HUES6 (cell line): ENCODE measurements at regions not wholly inside any gene's neighbourhood (a gene's known extent, or its start where the extent isn't known, plus 50 kb on each side); places are given as distances from the start of the nearest gene placed in this dataset.
A peak's percentile ranks its signal among the peaks of the same experiment; 100 is the strongest.

Experiments used
- H3K27ac ChIP-seq: 2 replicates; pipeline ENCODE4 v1.7.0; 2013; ENCODE audit warnings: low read depth, mild to moderate bottlenecking, low read length, inconsistent platforms
- H3K27me3 ChIP-seq: 2 replicates; pipeline ENCODE4 v1.6.1; 2013; ENCODE audit warnings: low read length; ENCODE audit not compliant: control insufficient read depth, insufficient read depth
- H3K36me3 ChIP-seq: 2 replicates; pipeline ENCODE4 v1.6.1; 2013; ENCODE audit warnings: low read length; ENCODE audit not compliant: control insufficient read depth, insufficient read depth
- H3K4me1 ChIP-seq: 2 replicates; pipeline ENCODE4 v1.6.1; 2013; ENCODE audit warnings: low read length; ENCODE audit not compliant: control insufficient read depth, insufficient read depth
- H3K4me3 ChIP-seq: 2 replicates; pipeline ENCODE4 v1.5.1; 2013; ENCODE audit warnings: low read depth, low read length
- H3K9ac ChIP-seq: one replicate; pipeline ENCODE4 v1.6.1; 2013; ENCODE audit warnings: mild to moderate bottlenecking, low read length
- H3K9me3 ChIP-seq: 2 replicates; pipeline ENCODE4 v1.6.1; 2013; ENCODE audit warnings: low read depth, low read length; ENCODE audit not compliant: control insufficient read depth, insufficient read depth

DNA sequence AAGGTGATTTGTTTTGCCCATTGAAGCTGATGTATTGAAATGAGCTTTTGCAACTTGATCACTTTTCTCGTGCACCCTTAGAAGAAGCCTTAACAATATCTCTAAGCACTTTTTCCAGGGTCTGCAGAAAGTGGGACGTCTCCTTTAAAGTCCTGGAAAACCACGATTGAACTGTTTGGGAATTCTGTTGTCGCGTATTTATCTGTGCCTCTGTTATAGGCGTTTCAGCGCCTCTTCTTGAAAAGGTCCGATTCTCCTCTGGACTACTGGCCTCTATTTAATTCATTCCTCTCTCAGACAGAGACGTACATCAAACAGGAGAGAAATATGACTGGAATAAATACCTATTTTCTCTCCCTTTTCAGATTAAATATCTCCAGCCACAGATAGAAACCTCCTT lies 262.4 kb upstream of the PSMD7 start:
- Histone ChIP-seq H3K4me3 (no peak overlapping the region), H3K4me1 (peaks cover 54% of the 10 kb centered on the region), H3K27me3 (no peaks in the 10 kb centered on the region), H3K9me3 (no peaks in the 10 kb centered on the region), H3K9ac (no peak overlapping the region), H3K36me3 (no peaks in the 10 kb centered on the region), H3K27ac (no peak overlapping the region)

DNA sequence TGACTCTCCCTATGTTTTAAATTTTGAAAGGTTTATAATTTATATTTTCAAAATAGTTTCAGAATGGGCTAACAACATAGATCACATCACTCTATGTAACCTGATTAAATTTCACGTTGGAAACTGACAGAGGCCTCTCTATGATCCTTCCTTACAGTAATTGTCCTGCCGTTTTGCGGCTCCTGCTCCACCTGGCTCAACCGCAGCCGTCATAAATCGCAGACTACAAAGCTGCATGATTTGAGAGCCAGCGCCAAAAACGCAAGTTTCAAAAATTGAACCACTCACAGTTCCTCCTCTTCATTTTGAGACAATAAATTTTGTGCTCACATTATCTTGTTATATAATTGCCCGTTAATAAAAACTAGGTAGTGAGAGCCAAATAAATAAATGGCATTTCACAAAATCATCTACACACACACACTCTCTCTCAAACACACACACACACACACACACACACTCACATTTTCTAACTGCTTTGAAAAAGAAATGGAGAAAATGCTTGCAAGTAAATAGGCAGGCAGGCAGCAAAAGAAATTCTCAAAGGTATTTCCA lies 263.1 kb upstream of the PSMD7 start:
- no peaks in the 10 kb centered on the region for H3K9me3 ChIP-seq
- H3K27ac ChIP-seq, result no peak overlapping the region
- no peak overlapping the region for H3K9ac ChIP-seq
- no peaks in the 10 kb centered on the region for H3K27me3 ChIP-seq
- peaks cover 61% of the 10 kb centered on the region for H3K4me1 ChIP-seq
- no peak overlapping the region for H3K4me3 ChIP-seq
- no peaks in the 10 kb centered on the region for H3K36me3 ChIP-seq

DNA sequence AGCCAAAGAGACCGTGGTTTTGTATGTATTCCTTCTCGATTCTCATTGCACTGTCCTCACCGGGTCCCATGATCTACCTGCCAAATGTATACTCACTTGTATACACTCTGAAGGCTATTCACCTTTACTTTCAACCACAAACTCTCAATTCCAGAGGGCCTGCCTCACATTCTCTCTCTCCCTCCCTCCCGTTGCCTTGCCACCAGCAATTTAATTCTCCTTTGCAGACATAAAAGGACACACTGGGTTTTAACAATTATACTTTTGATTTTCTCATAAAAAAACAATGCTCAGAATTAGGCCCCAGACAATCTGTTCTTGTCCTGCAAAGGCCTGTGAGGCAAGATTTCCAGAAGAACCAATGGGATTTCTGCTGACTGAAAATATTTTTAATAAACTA lies 265.1 kb upstream of the PSMD7 start:
- Histone ChIP-seq H3K36me3 (no peaks in the 10 kb centered on the region), H3K4me3 (no peak overlapping the region), H3K27ac (no peak overlapping the region), H3K4me1 (peaks cover 70% of the 10 kb centered on the region), H3K9ac (no peak overlapping the region), H3K9me3 (no peaks in the 10 kb centered on the region), H3K27me3 (no peaks in the 10 kb centered on the region)

DNA sequence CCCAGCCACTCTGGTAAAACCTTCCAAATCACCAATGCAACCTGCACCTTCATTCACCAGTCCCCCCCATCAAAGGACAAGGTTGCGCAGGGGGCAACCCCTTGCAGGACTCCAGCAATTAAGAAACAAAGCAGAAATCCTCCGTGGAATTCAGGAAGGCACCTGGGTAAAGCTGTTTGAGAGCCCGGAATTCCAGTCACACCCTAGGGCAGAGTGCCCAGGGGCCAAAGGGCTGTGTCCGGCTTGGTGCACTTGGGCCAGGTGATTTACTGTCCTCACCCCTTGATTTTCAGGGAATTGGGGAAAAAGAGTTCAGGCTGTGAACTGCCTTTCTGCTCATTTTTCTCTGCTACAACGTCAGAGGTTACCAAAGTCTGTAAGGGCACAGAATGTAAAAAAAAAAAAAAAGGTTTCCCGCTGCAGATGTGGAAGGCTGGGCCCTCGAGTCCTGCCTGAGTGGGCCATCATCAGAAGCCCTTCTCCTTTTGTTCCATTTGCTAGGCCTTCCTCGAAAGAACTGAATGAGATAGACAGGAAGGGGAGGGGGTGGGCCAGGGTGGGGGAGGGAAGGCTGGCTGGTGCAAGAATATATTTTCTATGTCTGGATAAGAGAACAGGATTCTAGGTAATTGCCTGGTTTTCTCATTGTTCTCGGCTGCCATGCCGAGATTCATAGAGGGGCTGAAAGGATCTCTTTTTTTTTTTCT lies 266.5 kb upstream of the PSMD7 start:
- Histone ChIP-seq H3K27me3 (no peaks in the 10 kb centered on the region), H3K9ac (no peak overlapping the region), H3K4me3 (no peak overlapping the region), H3K27ac (no peak overlapping the region), H3K4me1 (peaks cover 74% of the 10 kb centered on the region), H3K9me3 (no peaks in the 10 kb centered on the region), H3K36me3 (no peaks in the 10 kb centered on the region)

DNA sequence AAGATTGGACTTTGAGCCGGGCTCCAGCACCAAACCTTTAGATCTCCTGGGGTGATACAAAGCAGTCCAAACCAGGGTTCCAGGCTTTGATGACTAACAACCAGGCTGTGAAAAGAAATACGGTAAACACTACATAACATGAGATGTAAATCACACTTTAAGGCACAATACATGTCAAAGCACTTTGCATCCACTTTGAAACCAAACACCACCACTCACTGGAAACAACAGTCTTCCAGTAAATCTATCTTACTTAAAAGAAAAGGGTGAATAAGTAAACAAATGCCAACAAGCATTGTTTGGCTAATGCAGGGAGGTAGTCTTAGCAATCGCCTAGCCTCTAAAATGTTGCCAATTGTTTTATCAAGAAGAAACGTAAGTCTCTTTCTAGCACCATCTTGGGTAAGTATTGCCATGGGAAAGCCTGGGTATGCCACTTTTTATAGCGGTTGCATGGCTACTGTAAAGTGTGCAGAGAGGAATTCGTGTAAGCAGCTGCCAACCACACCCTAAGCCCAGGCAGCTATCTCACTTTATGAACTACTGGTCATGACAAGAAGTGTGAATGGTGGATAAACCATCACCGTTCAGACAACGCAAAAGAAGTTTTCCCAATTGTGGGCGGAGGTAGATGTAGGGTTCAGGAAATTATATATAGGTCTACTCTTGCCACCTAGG lies 267.4 kb upstream of the PSMD7 start:
- Histone ChIP-seq H3K4me3 (peak overlapping the region; percentile 16; the same call in 1 of the 2 replicates), H3K9ac (no peak overlapping the region), H3K4me1 (peaks cover 74% of the 10 kb centered on the region), H3K27me3 (no peaks in the 10 kb centered on the region), H3K27ac (no peak overlapping the region; the same call in 1 of the 2 replicates), H3K36me3 (no peaks in the 10 kb centered on the region), H3K9me3 (no peaks in the 10 kb centered on the region)

DNA sequence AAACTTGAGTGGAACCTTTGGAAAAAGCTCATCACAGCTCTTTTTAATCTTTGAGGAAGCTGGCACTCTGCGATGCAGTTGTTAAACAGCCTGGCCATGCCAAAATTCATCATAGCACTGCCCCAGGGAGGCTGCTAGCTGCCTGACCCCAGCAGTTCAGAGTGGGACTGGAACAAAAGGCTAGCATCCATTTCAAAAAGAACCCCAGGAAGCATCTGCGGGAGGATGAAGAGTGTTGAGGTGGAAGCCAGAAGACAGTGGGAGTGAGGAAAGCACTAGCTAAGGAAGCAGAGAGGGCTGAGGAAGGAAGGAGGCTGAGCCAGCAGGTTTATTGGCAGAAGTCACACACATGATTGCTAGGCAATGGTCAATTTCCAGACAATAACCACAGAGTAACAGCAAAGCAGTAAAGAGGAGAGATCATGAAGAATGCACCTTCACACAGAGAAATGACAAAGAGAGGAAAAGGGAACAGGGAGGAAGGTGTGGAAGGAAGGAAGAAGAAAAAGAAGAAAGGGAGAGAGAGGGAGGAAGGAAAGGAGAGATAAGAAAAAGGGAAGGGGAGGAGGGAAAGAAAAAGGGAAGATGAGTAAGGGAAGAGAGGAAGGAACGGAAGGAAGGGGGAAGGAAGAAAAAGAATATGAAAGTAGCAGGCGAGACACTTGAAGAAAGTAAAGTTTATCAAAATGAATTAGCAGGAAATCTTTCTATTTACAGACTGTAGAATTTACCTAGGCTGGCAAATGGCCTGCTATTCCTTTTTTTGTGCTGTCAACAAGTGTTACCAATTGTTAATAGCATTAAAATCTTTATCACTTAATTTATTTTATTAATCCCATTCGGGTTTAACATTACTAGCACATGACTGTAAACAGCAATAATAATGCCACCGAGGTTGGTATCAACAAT lies 270.0 kb upstream of the PSMD7 start:
- Histone ChIP-seq H3K4me3 (no peak overlapping the region), H3K4me1 (peaks cover 69% of the 10 kb centered on the region)

DNA sequence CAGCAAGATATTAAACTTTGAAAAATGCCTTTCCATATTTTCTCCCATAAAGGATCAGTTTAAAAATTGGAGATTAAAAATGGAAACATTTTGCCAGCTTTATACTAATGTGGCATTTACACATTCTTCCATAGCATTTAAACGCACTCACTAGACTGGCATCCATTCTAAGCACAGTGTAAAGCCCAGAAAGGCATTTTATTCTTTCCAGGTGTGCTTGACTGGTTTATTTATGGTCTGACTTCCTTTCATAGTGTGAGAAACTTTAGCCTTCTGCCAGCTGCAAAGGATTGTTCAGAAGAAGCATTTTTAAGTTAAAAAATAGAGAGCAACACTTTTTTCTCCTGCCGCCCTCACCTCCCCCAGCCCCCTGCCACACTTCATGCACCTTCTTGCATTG lies 271.7 kb upstream of the PSMD7 start:
- peaks cover 66% of the 10 kb centered on the region for H3K4me1 ChIP-seq
- H3K27me3 ChIP-seq, result no peaks in the 10 kb centered on the region
- H3K4me3 ChIP-seq, result no peak overlapping the region

More for the DNA sequence above, 270.0 kb upstream of the PSMD7 start:
- Histone ChIP-seq H3K36me3 (no peaks in the 10 kb centered on the region), H3K27ac (no peak overlapping the region), H3K27me3 (no peaks in the 10 kb centered on the region), H3K9ac (no peak overlapping the region), H3K9me3 (no peaks in the 10 kb centered on the region)

DNA sequence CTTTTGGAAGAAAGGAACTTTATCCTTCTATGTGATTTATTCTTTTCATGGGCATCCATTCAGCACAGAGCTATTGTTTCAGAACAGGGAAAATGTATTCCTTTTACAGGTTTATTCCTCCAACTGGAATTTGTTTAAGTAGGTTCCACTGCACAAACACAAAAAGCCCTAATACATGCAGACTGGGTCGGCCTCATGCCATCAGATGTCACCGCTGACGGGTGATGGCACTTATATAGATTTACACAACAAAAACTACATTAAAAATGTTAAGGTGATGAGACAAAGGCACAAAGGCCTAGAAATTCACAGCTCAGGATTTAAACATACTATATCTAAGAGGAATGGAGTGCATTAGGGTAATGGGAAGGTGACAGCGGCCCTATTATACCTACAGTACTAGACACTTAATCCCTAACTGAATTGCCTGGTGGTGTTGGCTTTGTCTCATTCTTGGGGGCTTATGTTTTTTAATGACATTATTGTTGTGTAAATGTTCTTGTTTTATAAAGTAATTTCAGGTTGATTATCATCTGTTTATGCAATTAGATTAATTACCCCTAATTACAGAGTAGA lies 276.4 kb upstream of the PSMD7 start:
- Histone ChIP-seq H3K9ac (no peak overlapping the region), H3K4me1 (peaks cover 32% of the 10 kb centered on the region), H3K27me3 (no peaks in the 10 kb centered on the region), H3K36me3 (no peaks in the 10 kb centered on the region), H3K9me3 (peaks cover 4% of the 10 kb centered on the region; the same call in 1 of the 2 replicates), H3K4me3 (peak overlapping the region; percentile 24; the same call in 1 of the 2 replicates), H3K27ac (peak overlapping the region; percentile 30; the same call in 1 of the 2 replicates)

More for the DNA sequence above, 271.7 kb upstream of the PSMD7 start:
- Histone ChIP-seq H3K9me3 (no peaks in the 10 kb centered on the region), H3K27ac (no peak overlapping the region), H3K36me3 (no peaks in the 10 kb centered on the region), H3K9ac (no peak overlapping the region)

DNA sequence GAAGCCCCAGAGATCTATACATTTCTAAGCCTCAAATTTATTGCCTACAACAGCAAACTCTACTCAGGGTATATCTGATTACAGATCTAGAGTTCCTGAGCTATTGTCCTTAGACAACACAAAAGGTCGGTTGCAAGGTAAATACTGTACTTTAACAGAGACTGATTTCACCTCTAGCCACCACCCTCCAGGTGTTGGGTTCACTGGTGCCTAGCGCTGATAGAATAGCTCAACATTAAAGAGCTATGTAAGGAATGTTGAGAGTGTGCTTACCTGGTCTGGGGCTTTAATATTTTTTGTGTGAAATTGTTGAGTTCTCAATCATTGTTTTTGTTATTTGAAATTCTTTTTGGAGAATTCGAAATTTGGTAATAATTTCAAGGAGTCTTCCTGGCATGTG lies 277.0 kb upstream of the PSMD7 start:
- no peaks in the 10 kb centered on the region for H3K27me3 ChIP-seq
- no peaks in the 10 kb centered on the region for H3K36me3 ChIP-seq
- peaks cover 8% of the 10 kb centered on the region; the same call in 1 of the 2 replicates for H3K9me3 ChIP-seq
- peak overlapping the region; percentile 30; the same call in 1 of the 2 replicates for H3K27ac ChIP-seq
- H3K4me3 ChIP-seq, result no peak overlapping the region
- no peak overlapping the region for H3K9ac ChIP-seq
- peaks cover 27% of the 10 kb centered on the region for H3K4me1 ChIP-seq

DNA sequence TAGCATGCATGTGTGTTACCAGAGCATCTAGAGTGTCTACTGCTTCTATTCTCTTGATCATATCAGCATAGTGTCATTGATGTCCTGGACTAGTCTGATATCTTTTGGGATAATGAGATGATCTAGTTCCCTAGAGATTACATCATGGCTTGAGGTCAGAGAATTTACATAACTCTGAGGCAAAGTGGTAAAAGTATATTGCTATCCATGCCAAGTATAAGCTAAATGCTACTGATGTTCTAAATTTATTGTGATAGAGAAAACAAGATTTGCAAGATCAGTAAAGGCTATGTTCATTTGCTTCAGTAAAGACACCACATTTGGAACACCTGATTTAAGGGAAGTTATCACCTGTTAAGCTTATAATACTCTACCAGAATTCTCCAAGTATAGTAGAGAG lies 280.7 kb upstream of the PSMD7 start:
- peaks cover 19% of the 10 kb centered on the region for H3K4me1 ChIP-seq
- no peaks in the 10 kb centered on the region for H3K27me3 ChIP-seq
- no peak overlapping the region for H3K9ac ChIP-seq
- no peak overlapping the region for H3K27ac ChIP-seq
- peaks cover 8% of the 10 kb centered on the region; the same call in 1 of the 2 replicates for H3K9me3 ChIP-seq
- no peak overlapping the region for H3K4me3 ChIP-seq
- no peaks in the 10 kb centered on the region for H3K36me3 ChIP-seq
